NCI-H2227 (cell line): ENCODE measurements at regions not wholly inside any gene's neighbourhood (a gene's known extent, or its start where the extent isn't known, plus 50 kb on each side); places are given as distances from the start of the nearest gene placed in this dataset.
"Not testable (repeated sequence)": the region's sequence is repeated elsewhere in the genome, so short reads cannot be mapped to it uniquely, and the experiment has no call there.

Experiments
- DNase-seq: peaks from one replicate; lab custom pipeline; 2025; ENCODE audit not compliant: unreplicated experiment; lab: John Stamatoyannopoulos, UW

GRCh38 chr21:41570791-41571355 is 62.9 kb upstream of the TMPRSS2 start:
- no peak for DNase-seq

- no peak for DNase-seq
Observed at GRCh38 chr21:41568606-41569385, 60.8 kb upstream of the TMPRSS2 start.

GRCh38 chr21:41567901-41568510 is 60.0 kb upstream of the TMPRSS2 start:
- DNase-seq, result no peak

GRCh38 chr21:41567237-41567636 is 59.3 kb upstream of the TMPRSS2 start:
- DNase-seq, result not testable (repeated sequence)

- no peak for DNase-seq
Observed at GRCh38 chr21:41566500-41567014, 58.6 kb upstream of the TMPRSS2 start.

GRCh38 chr21:41565550-41565949 is 57.6 kb upstream of the TMPRSS2 start:
- no peak for DNase-seq

- DNase-seq, result no peak
Observed at GRCh38 chr21:41564871-41565274, 56.9 kb upstream of the TMPRSS2 start.

GRCh38 chr21:41562101-41563000 is 54.4 kb upstream of the TMPRSS2 start:
- DNase-seq, result no peak

GRCh38 chr21:41561701-41562100 is 53.7 kb upstream of the TMPRSS2 start:
- no peak for DNase-seq

- no peak for DNase-seq
Observed at GRCh38 chr21:41560661-41561158, 52.8 kb upstream of the TMPRSS2 start.

GRCh38 chr21:41559658-41560631 is 52.0 kb upstream of the TMPRSS2 start:
- no peak for DNase-seq

- no peak for DNase-seq
Observed at GRCh38 chr21:41558842-41559241, 50.9 kb upstream of the TMPRSS2 start.

- no peak for DNase-seq
Observed at GRCh38 chr21:41557884-41558283, 49.9 kb upstream of the TMPRSS2 start.
